GM23248 (cell line): ENCODE measurements at regions not wholly inside any gene's neighbourhood (a gene's known extent, or its start where the extent isn't known, plus 50 kb on each side); places are given as distances from the start of the nearest gene placed in this dataset.

ENCODE experiments used
- DNase-seq: peaks from one replicate; pipeline ENCODE4 v3.0.0-alpha.2; 2015
- H2AFZ ChIP-seq: fragments of 200-600 bp; sonication (generic); 2 replicates; pipeline ENCODE4 v1.6.1; 2016; ENCODE audit warnings: antibody characterized with exemption
- H3F3A ChIP-seq: fragments of 200-600 bp; sonication (generic); 2 replicates; pipeline ENCODE4 v1.6.1; 2016; ENCODE audit warnings: mild to moderate bottlenecking, antibody characterized with exemption, mixed run types; ENCODE audit not compliant: insufficient read depth
- H3K27ac ChIP-seq: fragments of 200-600 bp; sonication (generic); 2 replicates; pipeline ENCODE4 v1.5.1; 2016; ENCODE audit warnings: mild to moderate bottlenecking
- H3K27me3 ChIP-seq: fragments of 200-600 bp; sonication (generic); replicated peaks from 2 replicates; pipeline ENCODE4 v1.6.1; 2016; ENCODE audit warnings: mild to moderate bottlenecking; ENCODE audit not compliant: insufficient read depth
- H3K36me3 ChIP-seq: fragments of 200-600 bp; sonication (generic); 2 replicates; pipeline ENCODE4 v1.6.1; 2016; ENCODE audit warnings: low read depth, mild to moderate bottlenecking
- H3K4me1 ChIP-seq: fragments of 200-600 bp; sonication (generic); 2 replicates; pipeline ENCODE4 v1.6.1; 2016; ENCODE audit warnings: mild to moderate bottlenecking; ENCODE audit not compliant: insufficient read depth
- H3K4me2 ChIP-seq: fragments of 200-600 bp; sonication (generic); one replicate; pipeline ENCODE4 v1.6.1; 2016; ENCODE audit warnings: mild to moderate bottlenecking; ENCODE audit not compliant: unreplicated experiment
- H3K4me3 ChIP-seq: fragments of 200-600 bp; sonication (generic); 2 replicates; pipeline ENCODE4 v1.5.1; 2016; ENCODE audit warnings: mild to moderate bottlenecking
- H3K79me2 ChIP-seq: fragments of 200-600 bp; sonication (generic); 2 replicates; pipeline ENCODE4 v1.6.1; 2016; ENCODE audit warnings: mild to moderate bottlenecking; ENCODE audit not compliant: insufficient read depth
- H3K9ac ChIP-seq: fragments of 200-600 bp; sonication (generic); 2 replicates; pipeline ENCODE4 v1.6.1; 2016; ENCODE audit warnings: mild to moderate bottlenecking
- H3K9me2 ChIP-seq: fragments of 200-600 bp; sonication (generic); 2 replicates; pipeline ENCODE4 v1.6.1; 2016; ENCODE audit warnings: mixed run types, mild to moderate bottlenecking, moderate library complexity; ENCODE audit not compliant: insufficient read depth
- H3K9me3 ChIP-seq: fragments of 200-600 bp; sonication (generic); one replicate; pipeline ENCODE4 v1.6.1; 2017; ENCODE audit warnings: low read depth
- H4K20me1 ChIP-seq: fragments of 200-600 bp; sonication (generic); 2 replicates; pipeline ENCODE4 v1.6.0; 2016; ENCODE audit not compliant: insufficient read depth
- EZH2 ChIP-seq: fragments of 200-600 bp; sonication (generic); IDR thresholded peaks from 2 replicates; pipeline ENCODE4 v1.6.1; 2018; ENCODE audit warnings: antibody characterized with exemption, mild to moderate bottlenecking; ENCODE audit not compliant: insufficient read depth, poor library complexity, severe bottlenecking
- EZH2phosphoT487 ChIP-seq: fragments of 200-600 bp; sonication (generic); IDR thresholded peaks from 2 replicates; pipeline ENCODE4 v1.6.1; 2018; ENCODE audit warnings: antibody characterized with exemption, moderate library complexity, mild to moderate bottlenecking, low read depth; ENCODE audit not compliant: insufficient read depth
- WGBS, 2 experiments: methylation state at CpG; one replicate each; pipeline ENCODE4 v1.1.6; 2015 to 2017; ENCODE audit warnings: low lambda C conversion rate in 2 of 2, low coverage in 1 of 2; ENCODE audit errors: missing lambda C conversion rate in 2 of 2; 5-methylcytosine and 5-hydroxymethylcytosine counted together
- in situ Hi-C: fragments of 300-500 bp; cut with MboI; formaldehyde crosslinking; loops from 2 replicates; pipeline ENCODE4 v1.15.0; 2020

DNA sequence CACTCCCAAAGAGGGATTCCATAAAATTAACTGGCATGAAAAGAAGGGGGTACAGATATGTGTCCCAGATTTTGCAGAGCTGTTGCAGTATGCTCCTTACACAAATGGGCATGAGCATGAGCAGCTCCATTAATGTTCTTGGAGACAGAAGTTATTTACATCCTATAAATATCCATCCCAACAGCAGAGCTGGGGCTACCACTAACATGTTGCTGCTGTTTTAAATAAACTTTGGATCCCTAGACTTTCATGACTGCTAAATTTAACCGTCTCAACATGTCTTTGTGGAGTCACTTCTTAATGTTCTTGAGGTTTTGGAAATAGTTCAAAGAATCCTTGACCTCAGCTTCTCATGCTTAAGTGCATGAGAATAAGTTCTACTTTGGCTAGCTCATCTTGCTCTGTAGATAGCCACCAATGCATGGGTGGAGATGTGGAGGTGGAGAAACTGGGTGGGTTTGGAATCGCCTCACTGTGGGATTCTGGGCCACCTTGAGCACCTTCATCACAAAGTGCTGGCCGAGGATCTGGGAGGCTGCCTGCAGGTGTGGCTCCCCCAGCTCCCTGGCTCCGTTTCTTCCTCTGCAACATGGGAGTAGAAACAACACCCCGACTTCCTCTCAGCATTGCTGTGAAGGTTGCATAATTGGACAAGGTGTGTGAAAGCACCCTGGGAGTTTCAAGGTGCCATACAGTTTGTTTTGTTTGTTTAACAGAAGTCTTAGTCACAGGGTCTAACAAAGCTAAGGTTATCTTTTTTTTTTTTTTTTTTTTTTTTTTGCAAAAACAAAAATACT is 307.2 kb downstream of the MYCN start:
- no peak overlapping the region for H3K4me3 ChIP-seq
- H3K27ac ChIP-seq, result no peak overlapping the region
- 6 to 10% methylated on average over 5 of the region's 5 CpGs for WGBS, 2 experiments
- in situ Hi-C loops, result no loop called here
- no peak overlapping the region for H2AFZ ChIP-seq
- H3K9ac ChIP-seq, result no peak overlapping the region
- H3K9me3 ChIP-seq, result no peaks in the 10 kb centered on the region
- H3K4me1 ChIP-seq, result no peaks in the 10 kb centered on the region
- H3F3A ChIP-seq, result no peaks in the 10 kb centered on the region
- no peak overlapping the region for H3K4me2 ChIP-seq
- DNase-seq, result no peak
- H4K20me1 ChIP-seq, result no peaks in the 10 kb centered on the region
- no peak for TF ChIP-seq EZH2phosphoT487
- no peak for TF ChIP-seq EZH2
- no peaks in the 10 kb centered on the region for H3K36me3 ChIP-seq
- no peaks in the 10 kb centered on the region for H3K27me3 ChIP-seq
- H3K79me2 ChIP-seq, result no peaks in the 10 kb centered on the region
- H3K9me2 ChIP-seq, result no peaks in the 10 kb centered on the region

DNA sequence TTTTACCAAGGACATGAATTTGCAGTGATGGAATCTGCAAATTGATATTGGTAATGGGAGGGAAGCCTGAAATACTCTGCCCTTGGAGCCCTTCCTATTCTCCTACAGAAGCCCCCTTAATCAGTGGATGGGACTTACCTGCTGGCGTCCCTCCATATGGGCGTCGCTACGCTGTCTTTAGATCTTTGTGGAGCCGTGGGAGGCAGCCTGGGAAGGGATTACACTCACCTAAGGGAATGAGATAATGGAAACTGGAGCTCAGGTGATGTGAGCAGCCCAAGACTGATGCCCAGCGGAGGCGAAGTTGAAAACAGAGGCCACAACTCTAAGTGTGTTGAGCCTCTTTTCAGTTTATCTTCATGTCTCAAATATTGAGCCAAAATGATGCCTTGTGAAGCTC is 306.6 kb downstream of the MYCN start:
- Histone ChIP-seq H3K4me1 (no peaks in the 10 kb centered on the region), H3K27me3 (no peaks in the 10 kb centered on the region), H3K9ac (no peak overlapping the region), H3F3A (no peaks in the 10 kb centered on the region), H3K36me3 (no peaks in the 10 kb centered on the region), H3K79me2 (no peaks in the 10 kb centered on the region), H3K4me2 (no peak overlapping the region), H3K9me2 (no peaks in the 10 kb centered on the region), H3K27ac (no peak overlapping the region), H2AFZ (no peak overlapping the region), H3K9me3 (no peaks in the 10 kb centered on the region), H4K20me1 (no peaks in the 10 kb centered on the region), H3K4me3 (no peak overlapping the region)
- 20 to 31% methylated on average over 7 of the region's 7 CpGs for WGBS, 2 experiments
- in situ Hi-C loops, result no loop called here
- no peak for DNase-seq
- no peak for TF ChIP-seq EZH2
- TF ChIP-seq EZH2phosphoT487, result no peak

DNA sequence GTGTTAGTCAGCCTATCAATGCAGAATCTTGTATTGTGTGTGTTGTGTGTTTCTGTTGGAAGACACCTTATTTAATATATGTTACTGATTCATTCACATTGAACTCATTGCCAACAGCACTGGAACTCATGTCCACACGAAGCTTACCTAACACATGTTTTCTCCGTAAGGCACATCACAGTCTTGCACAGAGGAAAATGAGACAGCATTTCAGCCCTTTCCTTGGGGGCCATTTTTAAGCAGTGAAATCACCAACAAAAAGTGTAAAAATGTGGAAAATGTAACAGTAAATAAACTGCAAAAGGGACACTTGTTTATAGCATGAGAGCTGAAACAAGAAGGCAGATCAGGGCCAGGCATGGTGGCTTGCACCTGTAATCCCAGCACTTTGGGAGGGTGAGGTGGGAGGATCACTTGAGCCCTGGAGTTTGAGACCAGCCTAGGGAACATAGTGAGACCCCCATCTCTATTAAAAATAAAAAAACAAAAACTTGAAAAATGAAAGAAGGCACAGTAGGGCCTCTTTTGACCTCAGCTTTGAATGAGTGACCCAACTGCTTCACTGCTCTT is 306.0 kb downstream of the MYCN start:
- no peaks in the 10 kb centered on the region for H3K36me3 ChIP-seq
- in situ Hi-C loops, result no loop called here
- H3K27ac ChIP-seq, result no peak overlapping the region
- H2AFZ ChIP-seq, result no peak overlapping the region
- no peaks in the 10 kb centered on the region for H3K9me2 ChIP-seq
- H3K27me3 ChIP-seq, result no peaks in the 10 kb centered on the region
- H3F3A ChIP-seq, result no peaks in the 10 kb centered on the region
- H3K4me2 ChIP-seq, result no peak overlapping the region
- no peaks in the 10 kb centered on the region for H3K4me1 ChIP-seq
- H4K20me1 ChIP-seq, result no peaks in the 10 kb centered on the region
- TF ChIP-seq EZH2phosphoT487, result no peak
- TF ChIP-seq EZH2, result no peak
- WGBS, 2 experiments, result 38% methylated on average over 2 of the region's 2 CpGs
- no peaks in the 10 kb centered on the region for H3K79me2 ChIP-seq
- DNase-seq, result no peak
- H3K4me3 ChIP-seq, result no peak overlapping the region
- H3K9ac ChIP-seq, result no peak overlapping the region
- no peaks in the 10 kb centered on the region for H3K9me3 ChIP-seq

DNA sequence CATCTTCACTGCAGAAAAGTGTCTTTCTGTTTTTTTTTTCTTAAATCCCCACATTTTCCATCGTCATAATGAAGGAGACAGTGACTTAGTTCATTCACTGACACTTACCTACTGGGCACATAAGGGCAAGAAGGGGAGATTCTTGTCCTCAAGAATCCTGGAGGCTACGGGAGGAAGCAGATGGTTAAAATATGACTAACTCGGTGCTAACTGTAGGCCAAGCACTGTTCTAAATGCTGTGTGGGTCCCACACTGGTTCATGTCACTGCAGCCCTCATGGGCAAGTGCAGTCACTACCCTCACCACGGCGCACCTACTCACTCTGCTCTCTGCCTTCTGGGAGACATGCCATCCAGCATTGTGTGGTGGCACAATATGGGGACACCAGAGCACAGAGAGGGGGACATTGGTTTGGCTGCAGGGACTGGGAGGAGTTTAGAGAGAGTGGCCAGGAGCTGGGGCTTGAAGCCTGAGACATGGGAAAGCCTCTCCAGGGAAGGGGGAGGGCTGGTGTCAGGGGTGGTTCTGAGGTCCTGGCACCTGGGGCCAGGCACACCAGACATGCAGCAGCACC is 305.2 kb downstream of the MYCN start:
- Histone ChIP-seq H3F3A (no peaks in the 10 kb centered on the region), H3K9me3 (no peaks in the 10 kb centered on the region), H3K79me2 (no peaks in the 10 kb centered on the region), H3K27me3 (no peaks in the 10 kb centered on the region), H3K4me1 (no peaks in the 10 kb centered on the region), H3K36me3 (no peaks in the 10 kb centered on the region), H3K4me3 (no peak overlapping the region), H3K4me2 (no peak overlapping the region), H3K9me2 (no peaks in the 10 kb centered on the region), H3K27ac (no peak overlapping the region), H2AFZ (no peak overlapping the region), H3K9ac (no peak overlapping the region), H4K20me1 (no peaks in the 10 kb centered on the region)
- TF ChIP-seq EZH2, result no peak
- WGBS, 2 experiments, result 19 to 32% methylated on average over 5 of the region's 5 CpGs
- DNase-seq, result no peak
- in situ Hi-C loops, result no loop called here
